GM23338 (cell line): ENCODE measurements at regions not wholly inside any gene's neighbourhood (a gene's known extent, or its start where the extent isn't known, plus 50 kb on each side); places are given as distances from the start of the nearest gene placed in this dataset.

ENCODE experiments used
- ATAC-seq: fragments of 200-7000 bp; cut with Tn5 transposase; 3 replicates; pipeline ENCODE4 v1.9.1; 2020
- DNase-seq: peaks from one replicate; pipeline ENCODE4 v3.0.0-alpha.2; 2015; ENCODE audit warnings: low spot score
- H2AFZ ChIP-seq: fragments of 200-600 bp; sonication (generic); 2 replicates; pipeline ENCODE4 v1.8.0; 2016; ENCODE audit warnings: antibody characterized with exemption, mild to moderate bottlenecking, moderate library complexity
- H3F3A ChIP-seq: fragments of 200-600 bp; sonication (generic); replicated peaks from 2 replicates; pipeline ENCODE4 v1.8.0; 2017; ENCODE audit warnings: antibody characterized with exemption, mixed run types, low read depth
- H3K27ac ChIP-seq: fragments of 200-600 bp; sonication (generic); 2 replicates; pipeline ENCODE4 v1.6.1; 2016; ENCODE audit warnings: low read depth
- H3K27me3 ChIP-seq: fragments of 200-600 bp; sonication (generic); 2 replicates; pipeline ENCODE4 v1.8.0; 2016; ENCODE audit warnings: mild to moderate bottlenecking, mixed run types, moderate library complexity; ENCODE audit not compliant: insufficient read depth
- H3K36me3 ChIP-seq: fragments of 200-600 bp; sonication (generic); 2 replicates; pipeline ENCODE4 v1.8.0; 2016; ENCODE audit warnings: mild to moderate bottlenecking; ENCODE audit not compliant: insufficient read depth
- H3K4me1 ChIP-seq: fragments of 200-600 bp; sonication (generic); 2 replicates; pipeline ENCODE4 v1.8.0; 2016; ENCODE audit warnings: mild to moderate bottlenecking, moderate library complexity; ENCODE audit not compliant: insufficient read depth
- H3K4me2 ChIP-seq: fragments of 200-600 bp; sonication (generic); 2 replicates; pipeline ENCODE4 v1.7.1; 2017; ENCODE audit warnings: mixed run types
- H3K4me3 ChIP-seq: fragments of 200-600 bp; sonication (generic); 2 replicates; pipeline ENCODE4 v1.6.1; 2016; ENCODE audit warnings: mixed run types
- H3K79me2 ChIP-seq: fragments of 200-600 bp; sonication (generic); replicated peaks from 2 replicates; pipeline ENCODE4 v1.8.0; 2017; ENCODE audit warnings: mild to moderate bottlenecking; ENCODE audit not compliant: insufficient read depth
- H3K9me2 ChIP-seq: fragments of 200-600 bp; sonication (generic); 2 replicates; pipeline ENCODE4 v1.8.0; 2017; ENCODE audit not compliant: insufficient read depth
- H4K20me1 ChIP-seq: fragments of 200-600 bp; sonication (generic); replicated peaks from 2 replicates; pipeline ENCODE4 v1.8.0; 2017; ENCODE audit warnings: mild to moderate bottlenecking; ENCODE audit not compliant: insufficient read depth
- H3K27ac Mint-ChIP-seq: 2 replicates; pipeline ENCODE4 v1.8.0; 2020; ENCODE audit warnings: inconsistent platforms, mild to moderate bottlenecking, moderate library complexity, mixed read lengths
- H3K27me3 Mint-ChIP-seq: 3 replicates; pipeline ENCODE4 v1.8.0; 2022; ENCODE audit warnings: low read depth, mild to moderate bottlenecking, moderate library complexity, mixed read lengths, inconsistent platforms; ENCODE audit not compliant: insufficient read depth, poor library complexity
- H3K36me3 Mint-ChIP-seq: 3 replicates; pipeline ENCODE4 v1.8.0; 2021; ENCODE audit warnings: low read depth, mild to moderate bottlenecking, inconsistent platforms, moderate library complexity, mixed read lengths
- H3K4me1 Mint-ChIP-seq: 3 replicates; pipeline ENCODE4 v1.8.0; 2020; ENCODE audit warnings: mild to moderate bottlenecking, inconsistent platforms, mixed read lengths
- H3K4me3 Mint-ChIP-seq: 3 replicates; pipeline ENCODE4 v1.8.0; 2021; ENCODE audit warnings: moderate library complexity, mild to moderate bottlenecking, inconsistent platforms, mixed read lengths
- H3K9me3 Mint-ChIP-seq: 3 replicates; pipeline ENCODE4 v1.8.0; 2020; ENCODE audit warnings: moderate library complexity, mild to moderate bottlenecking, inconsistent platforms, mixed read lengths
- CREB1 ChIP-seq: fragments of 250-450 bp; sonication (Bioruptor Pico); IDR thresholded peaks from 2 replicates; pipeline ENCODE4 v1.5.0; 2020; ENCODE audit warnings: low read depth, mild to moderate bottlenecking, moderate library complexity
- EZH2 ChIP-seq: fragments of 200-600 bp; sonication (generic); IDR thresholded peaks from one replicate; pipeline ENCODE4 v1.8.0; 2017; ENCODE audit warnings: antibody characterized with exemption, mild to moderate bottlenecking, low read depth; ENCODE audit not compliant: unreplicated experiment
- EZH2phosphoT487 ChIP-seq: fragments of 200-600 bp; sonication (generic); IDR thresholded peaks from one replicate; pipeline ENCODE4 v1.8.1; 2018; ENCODE audit warnings: antibody characterized with exemption; ENCODE audit not compliant: unreplicated experiment
- JUNB ChIP-seq: IDR thresholded peaks from one replicate; pipeline ENCODE4 v1.6.1; 2016; ENCODE audit warnings: antibody characterized with exemption; ENCODE audit not compliant: unreplicated experiment
- NANOG ChIP-seq: IDR thresholded peaks from 2 replicates; pipeline ENCODE4 v1.6.1; 2016; ENCODE audit warnings: antibody characterized with exemption, borderline replicate concordance
- POLR2AphosphoS5 ChIP-seq: IDR thresholded peaks from 2 replicates; pipeline ENCODE4 v1.6.1; 2016; ENCODE audit warnings: antibody characterized with exemption, low read depth
- STAT1 ChIP-seq: IDR thresholded peaks from one replicate; pipeline ENCODE4 v1.6.1; 2016; ENCODE audit warnings: antibody characterized with exemption; ENCODE audit not compliant: unreplicated experiment
- ZNF114 ChIP-seq: fragments of 250-450 bp; sonication (Bioruptor Pico); IDR thresholded peaks from 2 replicates; pipeline ENCODE4 v1.5.0; 2020; ENCODE audit warnings: mild to moderate bottlenecking, moderate library complexity
- ZNF331 ChIP-seq: fragments of 250-450 bp; sonication (Bioruptor Pico); IDR thresholded peaks from 2 replicates; pipeline ENCODE4 v1.5.0; 2020; ENCODE audit warnings: low read depth, mild to moderate bottlenecking, moderate library complexity
- TF ChIP-seq, protein P1 (sequence below): fragments of 250-450 bp; sonication (Bioruptor Pico); IDR thresholded peaks from 2 replicates; pipeline ENCODE4 v1.5.0; 2020; ENCODE audit warnings: mild to moderate bottlenecking, moderate library complexity
- TF ChIP-seq, protein P2 (sequence below): IDR thresholded peaks from 2 replicates; pipeline ENCODE4 v1.6.1; 2016; ENCODE audit warnings: antibody characterized with exemption
- TF ChIP-seq, protein P3 (sequence below): IDR thresholded peaks from one replicate; pipeline ENCODE4 v1.6.1; 2018; ENCODE audit warnings: antibody characterized with exemption; ENCODE audit not compliant: unreplicated experiment
- TF ChIP-seq, protein P4 (sequence below), 2 experiments: fragments of 200-600 bp in 1 of 2; sonication (generic) in 1 of 2; conservative IDR thresholded peaks; 2 replicates each; pipeline versions ENCODE4 v1.5.1 to v1.6.1; 2016 to 2017; ENCODE audit warnings: antibody characterized with exemption in 2 of 2, low read depth in 2 of 2, mild to moderate bottlenecking in 2 of 2, moderate library complexity in 1 of 2

DNA sequence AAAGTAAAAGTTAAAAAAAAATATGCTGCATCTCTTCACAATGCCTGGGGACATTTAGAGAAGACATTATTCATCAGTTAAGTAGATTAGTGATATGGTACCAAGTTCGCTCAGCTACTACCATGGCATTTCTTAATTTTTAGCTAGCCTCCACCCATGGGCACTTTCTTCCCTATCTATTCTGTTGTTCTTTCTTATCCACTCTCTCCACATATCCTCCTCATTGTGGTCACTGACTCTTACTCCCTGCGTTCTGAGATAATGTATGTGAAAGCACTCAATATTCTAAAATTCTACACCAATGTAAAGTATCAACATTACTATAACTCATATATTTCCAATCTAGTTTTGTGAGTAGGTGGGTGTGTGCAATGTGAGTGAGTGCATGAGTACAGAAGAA, 609.7 kb upstream of the DAB2 start:
- H2AFZ ChIP-seq: no peak overlapping the region
- Mint-ChIP-seq H3K4me3 (no peak overlapping the region), H3K9me3 (no peaks in the 10 kb centered on the region; the same call in 2 of the 3 replicates), H3K4me1 (peaks cover 3% of the 10 kb centered on the region), H3K36me3 (no peaks in the 10 kb centered on the region), H3K27me3 (no peaks in the 10 kb centered on the region), H3K27ac (no peak overlapping the region)
- no peaks in the 10 kb centered on the region for H3K9me2 ChIP-seq
- TF ChIP-seq JUNB (no peak), CREB1 (CRISPR knock-in tag) (no peak), EZH2 (no peak), POLR2AphosphoS5 (no peak), NANOG (no peak), ZNF331 (CRISPR knock-in tag) (no peak), EZH2phosphoT487 (no peak), STAT1 (no peak), ZNF114 (CRISPR knock-in tag) (no peak)
- TF ChIP-seq, protein P1, sequence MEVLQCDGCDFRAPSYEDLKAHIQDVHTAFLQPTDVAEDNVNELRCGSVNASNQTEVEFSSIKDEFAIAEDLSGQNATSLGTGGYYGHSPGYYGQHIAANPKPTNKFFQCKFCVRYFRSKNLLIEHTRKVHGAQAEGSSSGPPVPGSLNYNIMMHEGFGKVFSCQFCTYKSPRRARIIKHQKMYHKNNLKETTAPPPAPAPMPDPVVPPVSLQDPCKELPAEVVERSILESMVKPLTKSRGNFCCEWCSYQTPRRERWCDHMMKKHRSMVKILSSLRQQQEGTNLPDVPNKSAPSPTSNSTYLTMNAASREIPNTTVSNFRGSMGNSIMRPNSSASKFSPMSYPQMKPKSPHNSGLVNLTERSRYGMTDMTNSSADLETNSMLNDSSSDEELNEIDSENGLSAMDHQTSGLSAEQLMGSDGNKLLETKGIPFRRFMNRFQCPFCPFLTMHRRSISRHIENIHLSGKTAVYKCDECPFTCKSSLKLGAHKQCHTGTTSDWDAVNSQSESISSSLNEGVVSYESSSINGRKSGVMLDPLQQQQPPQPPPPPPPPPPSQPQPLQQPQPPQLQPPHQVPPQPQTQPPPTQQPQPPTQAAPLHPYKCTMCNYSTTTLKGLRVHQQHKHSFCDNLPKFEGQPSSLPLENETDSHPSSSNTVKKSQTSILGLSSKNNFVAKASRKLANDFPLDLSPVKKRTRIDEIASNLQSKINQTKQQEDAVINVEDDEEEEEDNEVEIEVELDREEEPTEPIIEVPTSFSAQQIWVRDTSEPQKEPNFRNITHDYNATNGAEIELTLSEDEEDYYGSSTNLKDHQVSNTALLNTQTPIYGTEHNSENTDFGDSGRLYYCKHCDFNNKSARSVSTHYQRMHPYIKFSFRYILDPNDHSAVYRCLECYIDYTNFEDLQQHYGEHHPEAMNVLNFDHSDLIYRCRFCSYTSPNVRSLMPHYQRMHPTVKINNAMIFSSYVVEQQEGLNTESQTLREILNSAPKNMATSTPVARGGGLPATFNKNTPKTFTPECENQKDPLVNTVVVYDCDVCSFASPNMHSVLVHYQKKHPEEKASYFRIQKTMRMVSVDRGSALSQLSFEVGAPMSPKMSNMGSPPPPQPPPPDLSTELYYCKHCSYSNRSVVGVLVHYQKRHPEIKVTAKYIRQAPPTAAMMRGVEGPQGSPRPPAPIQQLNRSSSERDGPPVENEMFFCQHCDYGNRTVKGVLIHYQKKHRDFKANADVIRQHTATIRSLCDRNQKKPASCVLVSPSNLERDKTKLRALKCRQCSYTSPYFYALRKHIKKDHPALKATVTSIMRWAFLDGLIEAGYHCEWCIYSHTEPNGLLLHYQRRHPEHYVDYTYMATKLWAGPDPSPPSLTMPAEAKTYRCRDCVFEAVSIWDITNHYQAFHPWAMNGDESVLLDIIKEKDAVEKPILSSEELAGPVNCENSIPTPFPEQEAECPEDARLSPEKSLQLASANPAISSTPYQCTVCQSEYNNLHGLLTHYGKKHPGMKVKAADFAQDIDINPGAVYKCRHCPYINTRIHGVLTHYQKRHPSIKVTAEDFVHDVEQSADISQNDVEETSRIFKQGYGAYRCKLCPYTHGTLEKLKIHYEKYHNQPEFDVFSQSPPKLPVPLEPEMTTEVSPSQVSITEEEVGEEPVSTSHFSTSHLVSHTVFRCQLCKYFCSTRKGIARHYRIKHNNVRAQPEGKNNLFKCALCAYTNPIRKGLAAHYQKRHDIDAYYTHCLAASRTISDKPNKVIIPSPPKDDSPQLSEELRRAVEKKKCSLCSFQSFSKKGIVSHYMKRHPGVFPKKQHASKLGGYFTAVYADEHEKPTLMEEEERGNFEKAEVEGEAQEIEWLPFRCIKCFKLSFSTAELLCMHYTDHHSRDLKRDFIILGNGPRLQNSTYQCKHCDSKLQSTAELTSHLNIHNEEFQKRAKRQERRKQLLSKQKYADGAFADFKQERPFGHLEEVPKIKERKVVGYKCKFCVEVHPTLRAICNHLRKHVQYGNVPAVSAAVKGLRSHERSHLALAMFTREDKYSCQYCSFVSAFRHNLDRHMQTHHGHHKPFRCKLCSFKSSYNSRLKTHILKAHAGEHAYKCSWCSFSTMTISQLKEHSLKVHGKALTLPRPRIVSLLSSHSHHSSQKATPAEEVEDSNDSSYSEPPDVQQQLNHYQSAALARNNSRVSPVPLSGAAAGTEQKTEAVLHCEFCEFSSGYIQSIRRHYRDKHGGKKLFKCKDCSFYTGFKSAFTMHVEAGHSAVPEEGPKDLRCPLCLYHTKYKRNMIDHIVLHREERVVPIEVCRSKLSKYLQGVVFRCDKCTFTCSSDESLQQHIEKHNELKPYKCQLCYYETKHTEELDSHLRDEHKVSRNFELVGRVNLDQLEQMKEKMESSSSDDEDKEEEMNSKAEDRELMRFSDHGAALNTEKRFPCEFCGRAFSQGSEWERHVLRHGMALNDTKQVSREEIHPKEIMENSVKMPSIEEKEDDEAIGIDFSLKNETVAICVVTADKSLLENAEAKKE (CRISPR knock-in tag): no peak
- TF ChIP-seq, protein P2, sequence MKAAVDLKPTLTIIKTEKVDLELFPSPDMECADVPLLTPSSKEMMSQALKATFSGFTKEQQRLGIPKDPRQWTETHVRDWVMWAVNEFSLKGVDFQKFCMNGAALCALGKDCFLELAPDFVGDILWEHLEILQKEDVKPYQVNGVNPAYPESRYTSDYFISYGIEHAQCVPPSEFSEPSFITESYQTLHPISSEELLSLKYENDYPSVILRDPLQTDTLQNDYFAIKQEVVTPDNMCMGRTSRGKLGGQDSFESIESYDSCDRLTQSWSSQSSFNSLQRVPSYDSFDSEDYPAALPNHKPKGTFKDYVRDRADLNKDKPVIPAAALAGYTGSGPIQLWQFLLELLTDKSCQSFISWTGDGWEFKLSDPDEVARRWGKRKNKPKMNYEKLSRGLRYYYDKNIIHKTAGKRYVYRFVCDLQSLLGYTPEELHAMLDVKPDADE: no peak
- TF ChIP-seq, protein P3, sequence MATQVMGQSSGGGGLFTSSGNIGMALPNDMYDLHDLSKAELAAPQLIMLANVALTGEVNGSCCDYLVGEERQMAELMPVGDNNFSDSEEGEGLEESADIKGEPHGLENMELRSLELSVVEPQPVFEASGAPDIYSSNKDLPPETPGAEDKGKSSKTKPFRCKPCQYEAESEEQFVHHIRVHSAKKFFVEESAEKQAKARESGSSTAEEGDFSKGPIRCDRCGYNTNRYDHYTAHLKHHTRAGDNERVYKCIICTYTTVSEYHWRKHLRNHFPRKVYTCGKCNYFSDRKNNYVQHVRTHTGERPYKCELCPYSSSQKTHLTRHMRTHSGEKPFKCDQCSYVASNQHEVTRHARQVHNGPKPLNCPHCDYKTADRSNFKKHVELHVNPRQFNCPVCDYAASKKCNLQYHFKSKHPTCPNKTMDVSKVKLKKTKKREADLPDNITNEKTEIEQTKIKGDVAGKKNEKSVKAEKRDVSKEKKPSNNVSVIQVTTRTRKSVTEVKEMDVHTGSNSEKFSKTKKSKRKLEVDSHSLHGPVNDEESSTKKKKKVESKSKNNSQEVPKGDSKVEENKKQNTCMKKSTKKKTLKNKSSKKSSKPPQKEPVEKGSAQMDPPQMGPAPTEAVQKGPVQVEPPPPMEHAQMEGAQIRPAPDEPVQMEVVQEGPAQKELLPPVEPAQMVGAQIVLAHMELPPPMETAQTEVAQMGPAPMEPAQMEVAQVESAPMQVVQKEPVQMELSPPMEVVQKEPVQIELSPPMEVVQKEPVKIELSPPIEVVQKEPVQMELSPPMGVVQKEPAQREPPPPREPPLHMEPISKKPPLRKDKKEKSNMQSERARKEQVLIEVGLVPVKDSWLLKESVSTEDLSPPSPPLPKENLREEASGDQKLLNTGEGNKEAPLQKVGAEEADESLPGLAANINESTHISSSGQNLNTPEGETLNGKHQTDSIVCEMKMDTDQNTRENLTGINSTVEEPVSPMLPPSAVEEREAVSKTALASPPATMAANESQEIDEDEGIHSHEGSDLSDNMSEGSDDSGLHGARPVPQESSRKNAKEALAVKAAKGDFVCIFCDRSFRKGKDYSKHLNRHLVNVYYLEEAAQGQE: no peak
- TF ChIP-seq, protein P4, sequence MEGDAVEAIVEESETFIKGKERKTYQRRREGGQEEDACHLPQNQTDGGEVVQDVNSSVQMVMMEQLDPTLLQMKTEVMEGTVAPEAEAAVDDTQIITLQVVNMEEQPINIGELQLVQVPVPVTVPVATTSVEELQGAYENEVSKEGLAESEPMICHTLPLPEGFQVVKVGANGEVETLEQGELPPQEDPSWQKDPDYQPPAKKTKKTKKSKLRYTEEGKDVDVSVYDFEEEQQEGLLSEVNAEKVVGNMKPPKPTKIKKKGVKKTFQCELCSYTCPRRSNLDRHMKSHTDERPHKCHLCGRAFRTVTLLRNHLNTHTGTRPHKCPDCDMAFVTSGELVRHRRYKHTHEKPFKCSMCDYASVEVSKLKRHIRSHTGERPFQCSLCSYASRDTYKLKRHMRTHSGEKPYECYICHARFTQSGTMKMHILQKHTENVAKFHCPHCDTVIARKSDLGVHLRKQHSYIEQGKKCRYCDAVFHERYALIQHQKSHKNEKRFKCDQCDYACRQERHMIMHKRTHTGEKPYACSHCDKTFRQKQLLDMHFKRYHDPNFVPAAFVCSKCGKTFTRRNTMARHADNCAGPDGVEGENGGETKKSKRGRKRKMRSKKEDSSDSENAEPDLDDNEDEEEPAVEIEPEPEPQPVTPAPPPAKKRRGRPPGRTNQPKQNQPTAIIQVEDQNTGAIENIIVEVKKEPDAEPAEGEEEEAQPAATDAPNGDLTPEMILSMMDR (conservative IDR thresholded peaks at IDR 0.05; ENCODE audit: low read depth in 2 of 2): no peak
- H3F3A ChIP-seq: no peaks in the 10 kb centered on the region
- no peaks in the 10 kb centered on the region for H3K27me3 ChIP-seq
- no peaks in the 10 kb centered on the region for H3K4me1 ChIP-seq
- no peaks in the 10 kb centered on the region for H3K36me3 ChIP-seq
- no peak for ATAC-seq
- H4K20me1 ChIP-seq: no peaks in the 10 kb centered on the region
- H3K4me3 ChIP-seq: no peak overlapping the region
- no peak for DNase-seq
- H3K27ac ChIP-seq: no peak overlapping the region
- H3K79me2 ChIP-seq: no peaks in the 10 kb centered on the region
- H3K4me2 ChIP-seq: no peak overlapping the region
